ENCODE measurements at regions not wholly inside any gene's neighbourhood (a gene's known extent, or its start where the extent isn't known, plus 50 kb on each side); places are given as distances from the start of the nearest gene placed in this dataset.

DNA sequence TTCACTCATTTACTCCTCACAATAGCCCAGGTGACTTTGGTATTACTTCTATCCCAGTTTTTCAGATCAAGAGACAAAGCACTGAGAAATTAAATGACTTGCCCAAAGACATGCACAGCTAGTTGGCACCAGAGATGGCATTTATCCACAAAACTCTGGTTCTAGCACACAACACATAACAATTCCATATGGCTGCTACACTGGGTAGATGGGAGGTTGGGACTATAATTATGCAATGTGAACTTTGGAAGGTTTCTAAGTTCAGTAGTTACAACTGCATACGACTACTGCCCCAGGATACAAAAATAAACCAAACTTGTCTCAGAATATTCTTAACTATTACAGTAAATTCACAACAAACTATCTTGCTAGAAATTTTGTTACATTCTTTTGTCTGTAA lies 54.2 kb upstream of the MLIP start:
- no peak for DNase-seq (ENCODE audit: low read depth in 2 of 2)

DNA sequence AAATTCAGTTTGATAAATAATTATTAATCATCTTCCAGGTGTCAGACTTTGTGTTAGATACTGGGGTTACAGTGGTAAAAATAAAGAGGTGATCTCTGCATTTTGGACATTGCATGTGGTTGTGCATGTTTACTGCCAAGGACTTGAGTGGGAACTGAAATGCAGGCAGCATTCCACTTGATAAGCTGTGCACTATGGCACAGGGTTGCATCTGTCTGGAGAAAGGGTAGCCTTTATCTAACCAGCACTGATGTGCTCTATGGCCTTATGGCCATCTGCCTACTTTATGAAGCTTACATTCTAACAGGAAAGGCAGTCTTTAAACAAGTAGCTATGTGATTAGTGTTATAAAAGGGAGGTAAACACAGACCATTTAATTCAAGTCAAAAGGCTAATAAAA lies 53.0 kb upstream of the MLIP start:
- no peak for DNase-seq (ENCODE audit: low read depth in 2 of 2)

DNA sequence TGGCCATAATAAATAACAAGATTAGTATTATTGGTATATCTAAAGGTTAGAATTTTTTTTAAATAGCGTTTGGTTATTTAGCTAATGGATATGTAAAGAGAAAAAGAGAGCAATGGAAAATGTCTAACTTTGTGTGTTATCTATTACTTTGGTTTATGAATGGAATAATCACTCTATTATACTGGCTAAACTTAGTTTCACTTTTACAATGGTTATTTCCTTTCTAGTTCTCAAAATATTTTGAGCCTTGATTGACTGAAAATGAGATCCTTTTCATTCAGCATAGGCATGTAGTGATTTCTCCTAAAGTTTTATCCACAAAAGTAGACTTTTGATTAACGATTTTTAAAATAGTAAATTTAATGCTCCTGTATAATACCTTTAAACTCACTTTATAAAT lies 51.6 kb upstream of the MLIP start:
- peak in 1 of 2 donors; percentile 6 for DNase-seq (ENCODE audit: low read depth in 2 of 2)

DNA sequence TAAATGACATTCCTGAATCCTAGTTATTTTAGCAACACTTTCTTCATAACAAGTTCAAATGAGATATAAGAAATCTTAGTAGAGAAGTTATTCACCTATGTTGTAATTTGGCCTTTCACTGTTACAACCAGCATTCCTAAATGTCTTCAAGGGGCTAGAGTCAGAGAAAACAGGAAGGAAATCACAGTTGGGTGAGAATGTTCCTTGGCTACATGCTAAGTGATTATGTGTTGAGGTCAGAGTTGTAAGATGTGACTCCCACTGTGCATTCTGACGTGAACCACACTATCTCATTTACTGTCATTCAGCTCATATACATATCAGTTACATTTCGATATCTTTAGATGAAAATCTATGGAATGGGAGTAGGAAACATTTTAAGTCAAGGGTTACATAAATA lies 51.0 kb upstream of the MLIP start:
- peak in 1 of 2 donors; percentile 54 for DNase-seq (ENCODE audit: low read depth in 2 of 2)

Data from lung microvascular endothelial cell (primary cell).